ENCODE measurements at regions not wholly inside any gene's neighbourhood (a gene's known extent, or its start where the extent isn't known, plus 50 kb on each side); places are given as distances from the start of the nearest gene placed in this dataset.

- TF ChIP-seq CTCF (IDR thresholded peaks at IDR 0.05) (no peak), POLR2A (IDR thresholded peaks at IDR 0.05) (no peak)
Observed at GRCh38 chr7:51666751-51667150, 350.1 kb upstream of the COBL start.

All from thyroid gland (tissue), 4 donors.